WTC11 (cell line): ENCODE measurements at regions not wholly inside any gene's neighbourhood (a gene's known extent, or its start where the extent isn't known, plus 50 kb on each side); places are given as distances from the start of the nearest gene placed in this dataset.

Source experiments
- CBFB ChIP-seq: sonication (generic); formaldehyde crosslinking; IDR thresholded peaks from 2 replicates; pipeline ENCODE4 v1.8.1; 2022; ENCODE audit warnings: mild to moderate bottlenecking, low read depth, missing genetic modification reagents
- CREM ChIP-seq: sonication (generic); formaldehyde crosslinking; IDR thresholded peaks from 2 replicates; pipeline ENCODE4 v1.8.1; 2022; ENCODE audit warnings: mild to moderate bottlenecking, missing genetic modification reagents, moderate library complexity
- ESRRA ChIP-seq: sonication (generic); formaldehyde crosslinking; IDR thresholded peaks from 2 replicates; pipeline ENCODE4 v1.8.1; 2022; ENCODE audit warnings: mild to moderate bottlenecking, missing genetic modification reagents, borderline replicate concordance
- ETV6 ChIP-seq: sonication (generic); formaldehyde crosslinking; IDR thresholded peaks from 2 replicates; pipeline ENCODE4 v1.8.1; 2022; ENCODE audit warnings: mild to moderate bottlenecking, missing genetic modification reagents
- ZNF232 ChIP-seq: sonication (generic); formaldehyde crosslinking; IDR thresholded peaks from 2 replicates; pipeline ENCODE4 v1.8.0; 2022; ENCODE audit warnings: mild to moderate bottlenecking, missing genetic modification reagents
- ZNF396 ChIP-seq: fragments of 250-450 bp; sonication (Bioruptor Pico); IDR thresholded peaks from 2 replicates; pipeline ENCODE4 v1.8.0; 2021; ENCODE audit warnings: mild to moderate bottlenecking, moderate library complexity, borderline replicate concordance
- TF ChIP-seq, protein P1 (sequence below): fragments of 200-600 bp; IDR thresholded peaks from 2 replicates; pipeline ENCODE4 v1.8.0; 2022; ENCODE audit warnings: antibody characterized with exemption
- TF ChIP-seq, protein P2 (sequence below): sonication (generic); formaldehyde crosslinking; IDR thresholded peaks from 2 replicates; pipeline ENCODE4 v1.8.1; 2022; ENCODE audit warnings: low read depth, missing genetic modification reagents, borderline replicate concordance
- TF ChIP-seq, protein P3 (sequence below): sonication (generic); formaldehyde crosslinking; conservative IDR thresholded peaks from 2 replicates; pipeline ENCODE4 v1.8.1; 2022; ENCODE audit warnings: mild to moderate bottlenecking, missing genetic modification reagents
- TF ChIP-seq, protein P4 (sequence below): sonication (generic); formaldehyde crosslinking; IDR thresholded peaks from 2 replicates; pipeline ENCODE4 v1.8.1; 2022; ENCODE audit warnings: missing genetic modification reagents, borderline replicate concordance
- TF ChIP-seq, protein P5 (sequence below): sonication (generic); formaldehyde crosslinking; conservative IDR thresholded peaks from 2 replicates; pipeline ENCODE4 v1.8.1; 2023; ENCODE audit warnings: mild to moderate bottlenecking, low read depth, missing genetic modification reagents, moderate library complexity
- TF ChIP-seq, protein P6 (sequence below): fragments of 250-450 bp; sonication (Bioruptor Pico); IDR thresholded peaks from 2 replicates; pipeline ENCODE4 v2.1.2; 2022; ENCODE audit warnings: mild to moderate bottlenecking, moderate library complexity

DNA sequence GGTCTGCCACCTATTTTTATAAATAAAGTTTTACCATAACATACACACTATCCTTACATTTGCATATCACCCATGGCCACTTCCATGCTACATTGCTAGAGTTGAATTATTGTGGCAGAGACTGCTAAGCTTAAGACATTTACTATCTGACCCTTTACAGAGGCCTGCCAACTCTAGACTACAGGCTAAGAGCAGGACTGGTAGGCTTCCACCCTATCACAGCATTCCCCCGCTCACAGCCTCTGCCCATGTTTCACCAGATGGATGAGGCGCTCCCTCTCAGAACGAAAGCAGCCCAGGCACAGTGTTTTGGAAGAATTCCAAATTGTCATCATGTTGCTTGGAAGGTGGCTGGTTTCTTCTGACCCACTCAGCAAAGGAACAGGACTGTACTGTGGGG is 91.7 kb upstream of the SLC35G4 start:
- TF ChIP-seq, protein P1, sequence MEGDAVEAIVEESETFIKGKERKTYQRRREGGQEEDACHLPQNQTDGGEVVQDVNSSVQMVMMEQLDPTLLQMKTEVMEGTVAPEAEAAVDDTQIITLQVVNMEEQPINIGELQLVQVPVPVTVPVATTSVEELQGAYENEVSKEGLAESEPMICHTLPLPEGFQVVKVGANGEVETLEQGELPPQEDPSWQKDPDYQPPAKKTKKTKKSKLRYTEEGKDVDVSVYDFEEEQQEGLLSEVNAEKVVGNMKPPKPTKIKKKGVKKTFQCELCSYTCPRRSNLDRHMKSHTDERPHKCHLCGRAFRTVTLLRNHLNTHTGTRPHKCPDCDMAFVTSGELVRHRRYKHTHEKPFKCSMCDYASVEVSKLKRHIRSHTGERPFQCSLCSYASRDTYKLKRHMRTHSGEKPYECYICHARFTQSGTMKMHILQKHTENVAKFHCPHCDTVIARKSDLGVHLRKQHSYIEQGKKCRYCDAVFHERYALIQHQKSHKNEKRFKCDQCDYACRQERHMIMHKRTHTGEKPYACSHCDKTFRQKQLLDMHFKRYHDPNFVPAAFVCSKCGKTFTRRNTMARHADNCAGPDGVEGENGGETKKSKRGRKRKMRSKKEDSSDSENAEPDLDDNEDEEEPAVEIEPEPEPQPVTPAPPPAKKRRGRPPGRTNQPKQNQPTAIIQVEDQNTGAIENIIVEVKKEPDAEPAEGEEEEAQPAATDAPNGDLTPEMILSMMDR, result no peak
- TF ChIP-seq CREM (CRISPR knock-in tag) (no peak), ZNF396 (CRISPR knock-in tag) (no peak), ZNF232 (CRISPR knock-in tag) (no peak), CBFB (CRISPR knock-in tag) (no peak), ETV6 (CRISPR knock-in tag) (no peak), ESRRA (no peak)
- TF ChIP-seq, protein P2, sequence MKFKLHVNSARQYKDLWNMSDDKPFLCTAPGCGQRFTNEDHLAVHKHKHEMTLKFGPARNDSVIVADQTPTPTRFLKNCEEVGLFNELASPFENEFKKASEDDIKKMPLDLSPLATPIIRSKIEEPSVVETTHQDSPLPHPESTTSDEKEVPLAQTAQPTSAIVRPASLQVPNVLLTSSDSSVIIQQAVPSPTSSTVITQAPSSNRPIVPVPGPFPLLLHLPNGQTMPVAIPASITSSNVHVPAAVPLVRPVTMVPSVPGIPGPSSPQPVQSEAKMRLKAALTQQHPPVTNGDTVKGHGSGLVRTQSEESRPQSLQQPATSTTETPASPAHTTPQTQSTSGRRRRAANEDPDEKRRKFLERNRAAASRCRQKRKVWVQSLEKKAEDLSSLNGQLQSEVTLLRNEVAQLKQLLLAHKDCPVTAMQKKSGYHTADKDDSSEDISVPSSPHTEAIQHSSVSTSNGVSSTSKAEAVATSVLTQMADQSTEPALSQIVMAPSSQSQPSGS (CRISPR knock-in tag), result no peak
- TF ChIP-seq, protein P3, sequence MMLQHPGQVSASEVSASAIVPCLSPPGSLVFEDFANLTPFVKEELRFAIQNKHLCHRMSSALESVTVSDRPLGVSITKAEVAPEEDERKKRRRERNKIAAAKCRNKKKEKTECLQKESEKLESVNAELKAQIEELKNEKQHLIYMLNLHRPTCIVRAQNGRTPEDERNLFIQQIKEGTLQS (CRISPR knock-in tag), result no peak
- TF ChIP-seq, protein P4, sequence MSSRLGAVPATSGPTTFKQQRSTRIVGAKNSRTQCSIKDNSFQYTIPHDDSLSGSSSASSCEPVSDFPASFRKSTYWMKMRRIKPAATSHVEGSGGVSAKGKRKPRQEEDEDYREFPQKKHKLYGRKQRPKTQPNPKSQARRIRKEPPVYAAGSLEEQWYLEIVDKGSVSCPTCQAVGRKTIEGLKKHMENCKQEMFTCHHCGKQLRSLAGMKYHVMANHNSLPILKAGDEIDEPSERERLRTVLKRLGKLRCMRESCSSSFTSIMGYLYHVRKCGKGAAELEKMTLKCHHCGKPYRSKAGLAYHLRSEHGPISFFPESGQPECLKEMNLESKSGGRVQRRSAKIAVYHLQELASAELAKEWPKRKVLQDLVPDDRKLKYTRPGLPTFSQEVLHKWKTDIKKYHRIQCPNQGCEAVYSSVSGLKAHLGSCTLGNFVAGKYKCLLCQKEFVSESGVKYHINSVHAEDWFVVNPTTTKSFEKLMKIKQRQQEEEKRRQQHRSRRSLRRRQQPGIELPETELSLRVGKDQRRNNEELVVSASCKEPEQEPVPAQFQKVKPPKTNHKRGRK (CRISPR knock-in tag), result no peak
- TF ChIP-seq, protein P5, sequence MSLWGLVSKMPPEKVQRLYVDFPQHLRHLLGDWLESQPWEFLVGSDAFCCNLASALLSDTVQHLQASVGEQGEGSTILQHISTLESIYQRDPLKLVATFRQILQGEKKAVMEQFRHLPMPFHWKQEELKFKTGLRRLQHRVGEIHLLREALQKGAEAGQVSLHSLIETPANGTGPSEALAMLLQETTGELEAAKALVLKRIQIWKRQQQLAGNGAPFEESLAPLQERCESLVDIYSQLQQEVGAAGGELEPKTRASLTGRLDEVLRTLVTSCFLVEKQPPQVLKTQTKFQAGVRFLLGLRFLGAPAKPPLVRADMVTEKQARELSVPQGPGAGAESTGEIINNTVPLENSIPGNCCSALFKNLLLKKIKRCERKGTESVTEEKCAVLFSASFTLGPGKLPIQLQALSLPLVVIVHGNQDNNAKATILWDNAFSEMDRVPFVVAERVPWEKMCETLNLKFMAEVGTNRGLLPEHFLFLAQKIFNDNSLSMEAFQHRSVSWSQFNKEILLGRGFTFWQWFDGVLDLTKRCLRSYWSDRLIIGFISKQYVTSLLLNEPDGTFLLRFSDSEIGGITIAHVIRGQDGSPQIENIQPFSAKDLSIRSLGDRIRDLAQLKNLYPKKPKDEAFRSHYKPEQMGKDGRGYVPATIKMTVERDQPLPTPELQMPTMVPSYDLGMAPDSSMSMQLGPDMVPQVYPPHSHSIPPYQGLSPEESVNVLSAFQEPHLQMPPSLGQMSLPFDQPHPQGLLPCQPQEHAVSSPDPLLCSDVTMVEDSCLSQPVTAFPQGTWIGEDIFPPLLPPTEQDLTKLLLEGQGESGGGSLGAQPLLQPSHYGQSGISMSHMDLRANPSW, result no peak
- TF ChIP-seq, protein P6, sequence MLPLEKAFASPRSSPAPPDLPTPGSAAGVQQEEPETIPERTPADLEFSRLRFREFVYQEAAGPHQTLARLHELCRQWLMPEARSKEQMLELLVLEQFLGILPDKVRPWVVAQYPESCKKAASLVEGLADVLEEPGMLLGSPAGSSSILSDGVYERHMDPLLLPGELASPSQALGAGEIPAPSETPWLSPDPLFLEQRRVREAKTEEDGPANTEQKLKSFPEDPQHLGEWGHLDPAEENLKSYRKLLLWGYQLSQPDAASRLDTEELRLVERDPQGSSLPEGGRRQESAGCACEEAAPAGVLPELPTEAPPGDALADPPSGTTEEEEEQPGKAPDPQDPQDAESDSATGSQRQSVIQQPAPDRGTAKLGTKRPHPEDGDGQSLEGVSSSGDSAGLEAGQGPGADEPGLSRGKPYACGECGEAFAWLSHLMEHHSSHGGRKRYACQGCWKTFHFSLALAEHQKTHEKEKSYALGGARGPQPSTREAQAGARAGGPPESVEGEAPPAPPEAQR (CRISPR knock-in tag), result no peak
